GM21423 (cell line): ENCODE measurements at regions not wholly inside any gene's neighbourhood (a gene's known extent, or its start where the extent isn't known, plus 50 kb on each side); places are given as distances from the start of the nearest gene placed in this dataset.
"Not testable (repeated sequence)": the region's sequence is repeated elsewhere in the genome, so short reads cannot be mapped to it uniquely, and the experiment has no call there.

Experiments used
- ATAC-seq: cut with Tn5 transposase; IDR thresholded peaks from one replicate; pipeline ENCODE4 v1.9.1; 2021; ENCODE audit warnings: mild to moderate bottlenecking, moderate library complexity; ENCODE audit not compliant: unreplicated experiment

GRCh38 chr15:87753539-87753938, 503.0 kb downstream of the NTRK3 start:
- no peak for ATAC-seq

- ATAC-seq = no peak
Measured at GRCh38 chr15:87752250-87752951, 504.1 kb downstream of the NTRK3 start.

- no peak for ATAC-seq
Measured at GRCh38 chr15:87748483-87748882, 508.1 kb downstream of the NTRK3 start.

- no peak for ATAC-seq
Measured at GRCh38 chr15:87747087-87747486, 509.5 kb downstream of the NTRK3 start.

- ATAC-seq = no peak
Measured at GRCh38 chr15:87746333-87746732, 510.2 kb downstream of the NTRK3 start.

- no peak for ATAC-seq
Measured at GRCh38 chr15:87744815-87745214, 511.7 kb downstream of the NTRK3 start.

- no peak for ATAC-seq
Measured at GRCh38 chr15:87743562-87743961, 513.0 kb downstream of the NTRK3 start.

GRCh38 chr15:87741350-87741749, 515.2 kb downstream of the NTRK3 start:
- ATAC-seq = no peak

GRCh38 chr15:87740655-87741344, 515.7 kb downstream of the NTRK3 start:
- no peak for ATAC-seq

GRCh38 chr15:87739866-87740265, 516.7 kb downstream of the NTRK3 start:
- no peak for ATAC-seq

- no peak for ATAC-seq
Measured at GRCh38 chr15:87739081-87739480, 517.5 kb downstream of the NTRK3 start.

- ATAC-seq = not testable (repeated sequence)
Measured at GRCh38 chr15:87737460-87737859, 519.1 kb downstream of the NTRK3 start.

- no peak for ATAC-seq
Measured at GRCh38 chr15:87736891-87737389, 519.6 kb downstream of the NTRK3 start.

GRCh38 chr15:87736401-87736800, 520.1 kb downstream of the NTRK3 start:
- no peak for ATAC-seq

- ATAC-seq = no peak
Measured at GRCh38 chr15:87735522-87735921, 521.0 kb downstream of the NTRK3 start.

GRCh38 chr15:87734571-87735373, 521.8 kb downstream of the NTRK3 start:
- ATAC-seq = no peak

GRCh38 chr15:87733977-87734376, 522.6 kb downstream of the NTRK3 start:
- ATAC-seq = no peak

- no peak for ATAC-seq
Measured at GRCh38 chr15:87733541-87733941, 523.0 kb downstream of the NTRK3 start.

GRCh38 chr15:87732976-87733375, 523.6 kb downstream of the NTRK3 start:
- ATAC-seq = no peak

GRCh38 chr15:87731630-87732029, 524.9 kb downstream of the NTRK3 start:
- ATAC-seq = no peak

GRCh38 chr15:87730706-87731105, 525.8 kb downstream of the NTRK3 start:
- no peak for ATAC-seq

- ATAC-seq = no peak
Measured at GRCh38 chr15:87728998-87729397, 527.5 kb downstream of the NTRK3 start.
